Thymus (tissue), 11 donors: ENCODE measurements at regions not wholly inside any gene's neighbourhood (a gene's known extent, or its start where the extent isn't known, plus 50 kb on each side); places are given as distances from the start of the nearest gene placed in this dataset.
A peak's percentile ranks its signal among the peaks of the same experiment; 100 is the strongest.
"Not testable (repeated sequence)": the region's sequence is repeated elsewhere in the genome, so short reads cannot be mapped to it uniquely, and the experiment has no call there.

Experiments
- DNase-seq, 9 donors: peaks; one replicate each; pipeline ENCODE4 v3.0.0-alpha.2; 2013; ENCODE audit warnings: low spot score in 9 of 9, low read depth in 6 of 9, missing footprints in 1 of 9
- H3K27ac ChIP-seq, 2 donors: one replicate each; pipeline ENCODE4 v1.5.1; 2013; ENCODE audit warnings: control low read depth in 1 of 2, low read depth in 1 of 2, low read length in 1 of 2, mild to moderate bottlenecking in 1 of 2, moderate library complexity in 1 of 2
- H3K27me3 ChIP-seq, 2 donors: one replicate each; pipeline ENCODE4 v1.5.1; 2013; ENCODE audit warnings: low read length in 1 of 2; ENCODE audit not compliant: control insufficient read depth in 2 of 2, insufficient read depth in 1 of 2
- H3K36me3 ChIP-seq, 2 donors: one replicate each; pipeline ENCODE4 v1.5.1; 2013; ENCODE audit warnings: low read length in 1 of 2, mild to moderate bottlenecking in 1 of 2, moderate library complexity in 1 of 2; ENCODE audit not compliant: control insufficient read depth in 2 of 2, insufficient read depth in 2 of 2
- H3K4me1 ChIP-seq, 2 donors: one replicate each; pipeline ENCODE4 v1.5.1; 2013; ENCODE audit warnings: low read length in 2 of 2; ENCODE audit not compliant: control insufficient read depth in 2 of 2, insufficient read depth in 2 of 2
- H3K4me3 ChIP-seq, 2 donors: one replicate each; pipeline ENCODE4 v1.5.1; 2013; ENCODE audit warnings: low read length in 2 of 2, control low read depth in 1 of 2, mild to moderate bottlenecking in 1 of 2
- H3K9me3 ChIP-seq, 2 donors: one replicate each; pipeline ENCODE4 v1.5.1; 2013; ENCODE audit warnings: low read length in 1 of 2, mild to moderate bottlenecking in 1 of 2; ENCODE audit not compliant: control insufficient read depth in 2 of 2, insufficient read depth in 1 of 2
- WGBS: extraction: QIAGEN DNeasy Blood & Tissue Kit; methylation state at CpG from one replicate; pipeline ENCODE4 v1.1.7; 2013; 5-methylcytosine and 5-hydroxymethylcytosine counted together
- donor health status: healthy.

DNA sequence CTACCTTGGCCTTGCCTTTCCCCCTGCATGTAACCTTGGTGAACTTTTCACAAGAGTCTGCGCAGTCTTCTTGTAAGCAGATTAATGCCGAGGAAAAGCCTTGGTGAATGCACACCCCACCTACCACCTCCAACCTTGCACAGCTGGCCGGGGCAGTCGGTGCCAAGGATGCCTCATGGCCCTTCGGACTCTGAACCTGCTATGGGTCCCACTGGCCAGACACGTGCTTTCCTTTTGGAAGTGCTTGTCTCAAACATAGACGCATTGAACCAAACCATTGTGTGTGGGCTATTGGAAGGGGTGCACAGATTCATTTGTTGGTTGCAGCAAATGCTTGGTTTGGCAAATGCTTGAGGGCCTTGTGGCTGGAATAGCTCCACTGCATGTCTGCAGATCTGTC is 109.0 kb upstream of the PLGLB2 start:
- H3K9me3 ChIP-seq, DNase-seq, H3K27me3 ChIP-seq, H3K27ac ChIP-seq, H3K4me1 ChIP-seq, H3K36me3 ChIP-seq, H3K4me3 ChIP-seq: not testable (repeated sequence)
- WGBS: 100% methylated on average over 3 of the region's 7 CpGs

DNA sequence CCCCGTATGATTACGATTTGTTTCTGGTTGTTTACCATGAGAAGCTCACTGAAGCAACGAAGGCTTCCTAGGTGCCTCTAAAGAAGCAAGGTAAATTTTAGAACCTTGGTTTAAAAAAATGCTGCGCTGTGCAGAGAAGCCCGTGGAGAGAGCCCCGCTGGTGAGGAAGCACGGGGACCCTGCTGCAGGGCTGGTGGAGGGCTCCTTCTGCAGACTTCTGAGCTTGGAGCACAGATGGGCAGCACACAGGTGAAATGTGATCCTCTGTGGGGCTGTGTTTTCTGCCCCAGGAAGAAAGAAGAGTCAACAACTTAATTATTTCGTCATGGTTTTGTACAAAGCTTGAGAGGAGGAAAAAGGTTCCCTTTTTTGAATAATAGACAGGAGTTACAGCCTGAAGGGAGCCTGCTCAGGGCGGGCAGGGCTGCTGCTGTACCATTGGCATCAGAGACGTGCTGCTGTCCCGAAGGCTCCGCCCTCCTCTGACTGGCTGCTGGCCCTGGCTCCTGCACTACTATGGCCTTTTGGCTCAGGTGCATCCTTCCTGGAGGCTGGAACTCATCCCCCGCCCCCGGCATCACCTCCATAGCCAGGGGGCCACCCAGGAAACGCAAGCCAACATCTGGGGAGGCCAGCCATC is 108.0 kb upstream of the PLGLB2 start:
- 86% methylated on average over 10 of the region's 15 CpGs for WGBS
- H3K9me3 ChIP-seq, H3K27me3 ChIP-seq, DNase-seq, H3K36me3 ChIP-seq, H3K4me3 ChIP-seq, H3K27ac ChIP-seq, H3K4me1 ChIP-seq: not testable (repeated sequence)

- not testable (repeated sequence) for H3K36me3 ChIP-seq, DNase-seq, H3K27ac ChIP-seq, H3K27me3 ChIP-seq, H3K9me3 ChIP-seq, H3K4me3 ChIP-seq, H3K4me1 ChIP-seq
- WGBS: 92% methylated on average over 3 of the region's 4 CpGs
These were observed 106.8 kb upstream of the PLGLB2 start for GRCh38 chr2:87640961-87641563.

DNA sequence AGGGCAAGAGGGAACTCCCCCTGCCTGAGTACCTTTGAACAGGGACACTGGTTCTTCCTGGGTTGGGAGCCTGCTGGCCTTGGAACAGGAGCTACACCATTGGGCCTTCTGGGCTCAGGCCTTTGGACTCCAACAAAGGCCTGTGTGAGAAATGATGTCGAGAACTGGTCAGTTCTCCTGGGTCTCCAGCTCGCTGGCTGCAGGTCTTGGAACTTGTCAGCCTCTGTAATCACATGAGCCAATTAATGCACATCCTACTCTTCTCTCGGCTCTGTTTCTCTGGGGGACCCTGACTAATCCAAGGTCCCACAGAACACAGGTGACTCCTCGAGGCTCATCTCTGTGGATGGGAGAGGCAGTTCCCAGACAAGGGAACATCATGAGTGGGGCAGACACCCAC is 104.7 kb upstream of the PLGLB2 start:
- not testable (repeated sequence) for H3K27ac ChIP-seq, H3K4me3 ChIP-seq, DNase-seq, H3K9me3 ChIP-seq, H3K4me1 ChIP-seq, H3K27me3 ChIP-seq, H3K36me3 ChIP-seq
- WGBS: 97% methylated on average over 4 of the region's 4 CpGs

- not testable (repeated sequence) for H3K27me3 ChIP-seq, H3K36me3 ChIP-seq, H3K4me1 ChIP-seq, H3K4me3 ChIP-seq, H3K27ac ChIP-seq, H3K9me3 ChIP-seq
- 20% methylated on average over 3 of the region's 5 CpGs for WGBS
- peak in 1 of 9 donors; percentile 2 for DNase-seq
These were observed 100.0 kb upstream of the PLGLB2 start for GRCh38 chr2:87647737-87648498.

DNA sequence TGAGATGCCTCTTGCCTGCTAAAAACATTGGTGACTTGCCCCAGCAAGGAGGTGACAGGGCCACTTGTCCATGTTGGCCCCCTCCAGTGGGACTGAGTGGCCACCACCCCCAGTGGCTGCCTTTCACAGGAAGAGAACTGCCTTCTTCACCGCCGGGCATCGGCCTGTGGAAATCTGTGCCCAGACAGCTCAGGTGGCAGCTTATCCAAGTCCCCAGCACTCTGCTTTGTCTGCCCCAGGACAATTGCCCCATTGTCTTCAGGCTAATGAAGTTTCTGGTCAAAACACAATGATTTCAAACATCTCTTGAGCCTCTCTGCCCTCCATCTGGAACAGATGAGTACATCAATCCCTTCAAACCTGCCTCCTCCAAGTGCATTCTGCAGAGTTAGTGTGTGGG is 99.1 kb upstream of the PLGLB2 start:
- H3K4me3 ChIP-seq, H3K27ac ChIP-seq, DNase-seq, H3K9me3 ChIP-seq, H3K36me3 ChIP-seq, H3K27me3 ChIP-seq, H3K4me1 ChIP-seq: not testable (repeated sequence)
- WGBS: no CpG with 5 or more reads among the region's 3 CpGs

- not testable (repeated sequence) for H3K9me3 ChIP-seq, H3K27me3 ChIP-seq, H3K36me3 ChIP-seq, DNase-seq, H3K4me3 ChIP-seq, H3K27ac ChIP-seq, H3K4me1 ChIP-seq
- WGBS: 99% methylated on average over 3 of the region's 3 CpGs
These were observed 98.0 kb upstream of the PLGLB2 start for GRCh38 chr2:87649871-87650270.

- H3K36me3 ChIP-seq, DNase-seq, H3K27me3 ChIP-seq, H3K9me3 ChIP-seq, H3K4me3 ChIP-seq, H3K4me1 ChIP-seq, H3K27ac ChIP-seq: not testable (repeated sequence)
- 100% methylated on average over 2 of the region's 2 CpGs for WGBS
These were observed 97.0 kb upstream of the PLGLB2 start for GRCh38 chr2:87650837-87651236.

DNA sequence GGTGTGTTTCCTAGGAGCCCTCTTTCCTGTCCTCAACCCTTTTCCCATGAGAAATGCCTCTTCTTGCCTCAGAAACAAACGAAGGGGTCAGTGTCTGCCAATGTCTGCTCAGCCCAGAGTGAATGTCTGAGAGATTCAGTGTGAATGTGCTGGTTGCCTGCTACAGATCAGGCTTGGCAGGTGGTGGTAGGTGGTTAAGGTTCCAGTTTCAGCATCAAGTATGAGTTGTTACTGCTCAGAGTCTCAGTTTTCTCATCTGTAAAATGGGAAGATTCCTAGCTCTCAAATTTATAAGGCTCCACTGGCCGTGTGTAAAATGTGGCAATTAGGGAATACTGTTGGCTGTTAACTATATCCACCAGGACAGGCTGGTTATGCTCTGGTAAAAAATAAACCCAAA is 96.3 kb upstream of the PLGLB2 start:
- not testable (repeated sequence) for H3K27me3 ChIP-seq, H3K9me3 ChIP-seq, DNase-seq, H3K36me3 ChIP-seq, H3K27ac ChIP-seq, H3K4me1 ChIP-seq, H3K4me3 ChIP-seq
- WGBS: 93% methylated on average over 2 of the region's 2 CpGs
